ENCODE measurements at regions not wholly inside any gene's neighbourhood (a gene's known extent, or its start where the extent isn't known, plus 50 kb on each side); places are given as distances from the start of the nearest gene placed in this dataset.

DNA sequence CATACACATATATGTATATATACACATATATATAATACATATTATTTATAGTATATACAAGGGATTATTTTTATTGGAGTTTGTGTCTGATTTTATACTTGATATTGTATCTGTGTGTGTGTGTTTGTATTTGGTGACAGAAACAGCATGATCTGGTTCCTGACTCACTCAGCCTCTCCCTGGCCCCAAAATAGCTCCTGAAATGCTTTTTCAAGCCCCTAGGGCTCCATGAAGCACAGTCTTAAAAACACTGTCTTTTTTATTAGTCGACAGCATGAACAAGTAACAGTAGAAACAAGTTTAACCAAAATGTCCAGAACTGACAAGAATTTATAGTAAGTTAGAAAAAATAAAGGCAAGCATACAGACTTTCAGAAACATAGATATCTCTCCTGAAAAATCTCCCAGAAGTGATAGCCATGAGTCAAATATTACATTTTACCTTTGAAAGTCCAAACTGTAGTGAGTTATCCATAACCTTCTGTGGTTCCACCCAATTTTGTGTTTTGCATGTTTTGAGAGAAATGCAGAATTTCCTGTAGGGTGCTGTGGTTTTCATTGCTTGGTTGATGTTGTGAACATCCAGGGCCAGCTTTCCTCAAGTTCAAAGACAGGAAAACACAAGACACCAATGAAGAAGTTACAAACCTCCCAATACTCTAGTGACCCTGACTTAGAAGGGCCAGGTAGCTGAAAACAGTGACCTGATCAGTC, 98.5 kb upstream of the CCDC80 start:
- H4K5ac ChIP-seq (ENCODE audit: insufficient read length, low read depth, low read length) = no peak overlapping the region
- no peaks in the 10 kb centered on the region for H3K79me2 ChIP-seq (ENCODE audit: insufficient read depth, low read length)
- Mint-ChIP-seq H3K36me3 (ENCODE audit: insufficient read depth in 1 of 3, low read depth in 3 of 3) (no peaks in the 10 kb centered on the region), H3K4me1 (peaks cover 11 to 14% of the 10 kb centered on the region in 2 experiments), H3K9me3 (no peaks in the 10 kb centered on the region), H3K4me3 (no peak overlapping the region), H3K27ac (no peak overlapping the region), H3K27me3 (ENCODE audit: low read depth) (no peaks in the 10 kb centered on the region)
- TF ChIP-seq CTCF (conservative IDR thresholded peaks at IDR 0.05) = no peak
- H3K4me1 ChIP-seq (ENCODE audit: insufficient read depth, low read length) = no peaks in the 10 kb centered on the region; the same call in 1 of the 2 replicates
- H3K23ac ChIP-seq (ENCODE audit: insufficient read length, low read depth, low read length) = no peak overlapping the region
- H3T11ph ChIP-seq (ENCODE audit: low read length) = no peak overlapping the region
- no peaks in the 10 kb centered on the region for H3K27me3 ChIP-seq (ENCODE audit: insufficient read depth, low read length)
- H2BK12ac ChIP-seq (ENCODE audit: insufficient read length, low read depth, low read length) = no peak overlapping the region
- H2BK20ac ChIP-seq (ENCODE audit: low read depth, low read length, poor library complexity, severe bottlenecking) = no peak overlapping the region
- H4K8ac ChIP-seq (replicated peaks; ENCODE audit: insufficient read length, low read depth, low read length) = no peak overlapping the region
- H3K4ac ChIP-seq (ENCODE audit: low read depth, low read length) = no peak overlapping the region
- H3K79me1 ChIP-seq (ENCODE audit: insufficient read depth, low read depth, low read length, poor library complexity, severe bottlenecking) = no peaks in the 10 kb centered on the region
- H3K4me2 ChIP-seq (ENCODE audit: insufficient read depth, insufficient read length, low read length) = no peak overlapping the region
- no peak overlapping the region for H4K91ac ChIP-seq (ENCODE audit: insufficient read length, low read depth, low read length)
- no peak overlapping the region for H3K56ac ChIP-seq (ENCODE audit: insufficient read length, low read depth, low read length)
- no peak overlapping the region for H3K9ac ChIP-seq (ENCODE audit: extremely low read depth, insufficient read length, low read length)
- H2BK120ac ChIP-seq (ENCODE audit: low read depth, low read length, poor library complexity, severe bottlenecking) = no peak overlapping the region
- no peaks in the 10 kb centered on the region for H3K9me3 ChIP-seq (ENCODE audit: control insufficient read depth, low read depth, low read length)
- WGBS (ENCODE audit: extremely low coverage, insufficient read length, low lambda C conversion rate) = no CpG with 5 or more reads among the region's 1 CpG
- H4K20me1 ChIP-seq (ENCODE audit: control insufficient read depth, insufficient read depth, insufficient read length) = no peaks in the 10 kb centered on the region
- no peak overlapping the region for H2BK15ac ChIP-seq (ENCODE audit: low read depth, low read length)
- no peak overlapping the region for H2BK5ac ChIP-seq (ENCODE audit: insufficient read length, low read length)
- H2AFZ ChIP-seq (ENCODE audit: low read length) = no peak overlapping the region
- H3K18ac ChIP-seq (ENCODE audit: insufficient read length, low read depth, low read length) = no peak overlapping the region
- no peak overlapping the region for H3K14ac ChIP-seq (ENCODE audit: insufficient read depth, low read length)
- DNase-seq = no peak
- no peaks in the 10 kb centered on the region for H3K23me2 ChIP-seq (ENCODE audit: insufficient read length, low read depth, low read length, poor library complexity, severe bottlenecking)
- no peak overlapping the region for H2AK5ac ChIP-seq (ENCODE audit: insufficient read length, low read length)
- H3K27ac ChIP-seq (ENCODE audit: insufficient read length, low read depth, low read length) = no peak overlapping the region

Measured in H9 (cell line).